GM23248 (cell line): ENCODE measurements at regions not wholly inside any gene's neighbourhood (a gene's known extent, or its start where the extent isn't known, plus 50 kb on each side); places are given as distances from the start of the nearest gene placed in this dataset.

Experiments used
- EZH2 ChIP-seq: fragments of 200-600 bp; sonication (generic); IDR thresholded peaks from 2 replicates; pipeline ENCODE4 v1.6.1; 2018; ENCODE audit warnings: antibody characterized with exemption, mild to moderate bottlenecking; ENCODE audit not compliant: insufficient read depth, poor library complexity, severe bottlenecking
- EZH2phosphoT487 ChIP-seq: fragments of 200-600 bp; sonication (generic); IDR thresholded peaks from 2 replicates; pipeline ENCODE4 v1.6.1; 2018; ENCODE audit warnings: antibody characterized with exemption, moderate library complexity, mild to moderate bottlenecking, low read depth; ENCODE audit not compliant: insufficient read depth

- TF ChIP-seq EZH2 = no peak
- TF ChIP-seq EZH2phosphoT487 = no peak
Measured at GRCh38 chr7:47654672-47655298, 72.9 kb upstream of the TNS3 start.
